ENCODE measurements at regions not wholly inside any gene's neighbourhood (a gene's known extent, or its start where the extent isn't known, plus 50 kb on each side); places are given as distances from the start of the nearest gene placed in this dataset.

GRCh38 chr12:24121911-24122310 lies 172.4 kb upstream of the SOX5 start:
- no peak for DNase-seq

GRCh38 chr12:24118668-24119067 lies 169.2 kb upstream of the SOX5 start:
- DNase-seq = no peak

- no peak for DNase-seq
These were observed 167.1 kb upstream of the SOX5 start for GRCh38 chr12:24116548-24116947.

- DNase-seq = no peak
These were observed 164.2 kb upstream of the SOX5 start for GRCh38 chr12:24113701-24114100.

- DNase-seq = no peak
These were observed 162.1 kb upstream of the SOX5 start for GRCh38 chr12:24111616-24112015.

GRCh38 chr12:24111086-24111485 lies 161.6 kb upstream of the SOX5 start:
- no peak for DNase-seq

GRCh38 chr12:24109381-24110039 lies 160.0 kb upstream of the SOX5 start:
- no peak for DNase-seq

- DNase-seq = no peak
These were observed 153.2 kb upstream of the SOX5 start for GRCh38 chr12:24102676-24103075.

GRCh38 chr12:24099576-24099975 lies 150.1 kb upstream of the SOX5 start:
- DNase-seq = no peak

GRCh38 chr12:24095245-24095644 lies 145.8 kb upstream of the SOX5 start:
- no peak for DNase-seq

- DNase-seq = no peak
These were observed 140.0 kb upstream of the SOX5 start for GRCh38 chr12:24089510-24089890.

- no peak for DNase-seq
These were observed 139.5 kb upstream of the SOX5 start for GRCh38 chr12:24088751-24089509.

GRCh38 chr12:24087294-24087693 lies 137.8 kb upstream of the SOX5 start:
- no peak for DNase-seq

GRCh38 chr12:24084800-24085199 lies 135.3 kb upstream of the SOX5 start:
- DNase-seq = no peak

- DNase-seq = no peak
These were observed 134.4 kb upstream of the SOX5 start for GRCh38 chr12:24083838-24084237.

- DNase-seq = no peak
These were observed 132.1 kb upstream of the SOX5 start for GRCh38 chr12:24081606-24082005.

GRCh38 chr12:24081092-24081529 lies 131.6 kb upstream of the SOX5 start:
- no peak for DNase-seq

- DNase-seq = no peak
These were observed 131.0 kb upstream of the SOX5 start for GRCh38 chr12:24080465-24080864.

GRCh38 chr12:24079083-24079482 lies 129.6 kb upstream of the SOX5 start:
- DNase-seq = no peak

- DNase-seq = no peak
These were observed 128.9 kb upstream of the SOX5 start for GRCh38 chr12:24078318-24078765.

- DNase-seq = no peak
These were observed 127.7 kb upstream of the SOX5 start for GRCh38 chr12:24077161-24077560.

GRCh38 chr12:24075650-24076049 lies 126.2 kb upstream of the SOX5 start:
- no peak for DNase-seq

GRCh38 chr12:24073170-24073810 lies 123.8 kb upstream of the SOX5 start:
- DNase-seq = no peak

- no peak for DNase-seq
These were observed 122.8 kb upstream of the SOX5 start for GRCh38 chr12:24072302-24072701.
